Glomerular endothelial cell (primary cell): ENCODE measurements at regions not wholly inside any gene's neighbourhood (a gene's known extent, or its start where the extent isn't known, plus 50 kb on each side); places are given as distances from the start of the nearest gene placed in this dataset.

Experiments
- DNase-seq: peaks from one replicate; pipeline ENCODE4 v3.0.0-alpha.2; 2011; ENCODE audit warnings: low read depth, low spot score; ENCODE audit errors: extremely low read depth

- DNase-seq: no peak
Measured at GRCh38 chr21:35223480-35224156, 174.5 kb upstream of the RUNX1 start.

DNA sequence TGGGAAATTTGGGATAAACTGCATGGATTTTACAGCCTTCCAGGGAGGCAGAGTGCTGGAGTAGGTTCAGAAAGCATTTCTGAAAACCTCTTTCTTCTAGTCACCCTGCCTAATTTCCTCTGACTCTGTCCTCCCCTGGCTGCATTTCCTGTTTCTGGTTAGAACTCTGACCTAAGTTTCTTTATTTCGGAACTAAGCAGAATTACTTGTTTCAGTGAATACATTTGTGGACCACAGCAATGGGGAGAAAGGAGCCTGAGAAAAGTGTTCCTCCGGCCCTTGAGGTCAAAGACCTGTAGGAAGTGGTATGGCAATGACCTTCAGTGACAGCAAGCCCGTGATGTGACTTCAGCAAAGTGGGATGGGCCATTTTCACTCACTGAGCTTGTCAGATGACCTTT is 173.4 kb upstream of the RUNX1 start:
- DNase-seq: no peak

DNA sequence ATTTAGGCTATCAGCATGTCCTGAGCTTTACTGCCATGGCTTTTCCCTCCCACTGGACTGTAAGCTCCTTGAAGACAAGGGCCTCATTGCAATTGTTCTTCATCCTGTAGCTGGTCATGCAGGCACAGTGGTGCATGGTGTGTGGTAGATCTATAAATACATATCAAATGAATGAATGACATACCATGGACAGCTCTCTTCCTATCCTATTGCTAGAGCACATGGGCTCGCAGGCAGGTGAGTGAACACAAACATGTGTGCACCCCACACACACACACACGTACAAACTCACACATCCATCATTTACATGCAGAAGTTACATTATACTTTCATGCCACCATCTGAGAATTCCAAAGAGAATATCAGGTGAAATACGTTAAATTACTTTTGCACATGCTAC is 172.9 kb upstream of the RUNX1 start:
- no peak for DNase-seq

DNA sequence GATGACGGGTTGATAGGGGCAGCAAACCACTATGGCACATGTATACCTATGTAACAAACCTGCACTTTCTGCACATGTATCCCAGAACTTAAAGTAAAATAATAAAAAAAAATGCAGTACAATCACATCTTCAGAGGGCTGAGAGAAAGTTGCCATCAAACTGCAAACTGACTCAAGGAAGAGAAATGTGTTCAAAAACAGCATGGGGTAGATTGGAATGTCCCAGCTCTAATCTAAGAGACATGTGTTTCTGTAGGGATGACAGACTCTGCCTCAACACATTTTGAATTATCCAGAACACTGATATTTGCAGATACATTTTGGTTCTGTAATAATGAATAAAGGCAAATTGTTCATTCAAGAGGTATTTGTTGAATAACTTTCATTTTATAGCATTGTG is 171.2 kb upstream of the RUNX1 start:
- DNase-seq: no peak

DNA sequence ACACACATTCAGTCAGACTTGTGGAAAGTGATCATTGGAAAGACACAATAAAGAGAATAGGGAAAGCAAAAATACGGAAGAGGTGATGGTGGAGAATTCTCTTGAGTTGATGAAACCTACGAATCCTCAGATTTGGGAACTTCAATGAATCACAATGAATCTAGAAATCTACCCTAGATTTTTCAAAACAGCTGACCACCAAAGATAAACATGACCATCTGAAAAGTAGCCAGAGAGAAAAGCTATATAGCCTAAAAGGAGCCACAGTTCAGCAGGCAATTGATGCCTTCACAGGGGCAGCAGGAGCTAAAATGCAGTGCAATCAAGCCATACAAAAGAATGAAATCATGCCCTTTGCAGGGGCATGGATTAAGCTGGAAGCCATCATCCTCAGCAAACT is 170.6 kb upstream of the RUNX1 start:
- no peak for DNase-seq

DNA sequence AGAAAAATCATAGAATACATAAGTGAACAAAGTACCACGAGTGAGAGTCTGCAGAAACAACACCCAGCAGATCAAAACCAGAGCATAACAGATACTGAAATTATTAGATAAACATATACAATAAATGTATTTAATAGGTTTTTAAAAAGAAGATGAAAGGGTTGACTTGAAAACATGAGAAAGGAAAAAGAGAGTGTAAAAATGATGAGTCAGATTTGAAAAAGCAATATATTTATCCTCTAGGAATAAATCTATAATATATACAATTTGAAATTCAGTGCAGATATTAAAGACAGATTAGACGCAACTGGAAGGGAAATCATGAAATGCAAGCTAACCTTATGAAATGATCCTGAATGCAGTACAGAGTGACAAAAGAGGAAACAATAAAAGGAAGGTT is 170.2 kb upstream of the RUNX1 start:
- DNase-seq: no peak

GRCh38 chr21:35217504-35218060 is 168.5 kb upstream of the RUNX1 start:
- DNase-seq: no peak

DNA sequence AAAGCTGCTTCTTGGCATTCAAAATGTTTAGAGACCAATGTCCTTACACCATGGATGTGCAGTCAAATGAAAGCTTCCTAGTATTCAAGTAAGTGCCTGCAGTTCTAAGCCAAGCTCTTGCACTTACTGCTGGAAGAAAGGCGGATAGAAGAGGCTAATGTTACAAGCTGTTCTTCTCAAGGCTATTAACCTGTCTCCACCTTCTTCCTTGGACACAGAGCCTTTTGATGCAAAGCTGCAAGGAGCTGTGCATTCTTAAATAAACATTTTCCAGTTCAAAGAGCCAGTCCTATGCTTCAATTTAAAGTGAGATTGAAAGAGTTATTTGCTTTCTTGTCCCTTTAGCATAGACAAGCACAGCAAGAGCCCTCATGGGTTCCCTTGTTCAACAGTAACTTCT is 167.9 kb upstream of the RUNX1 start:
- DNase-seq: no peak

DNA sequence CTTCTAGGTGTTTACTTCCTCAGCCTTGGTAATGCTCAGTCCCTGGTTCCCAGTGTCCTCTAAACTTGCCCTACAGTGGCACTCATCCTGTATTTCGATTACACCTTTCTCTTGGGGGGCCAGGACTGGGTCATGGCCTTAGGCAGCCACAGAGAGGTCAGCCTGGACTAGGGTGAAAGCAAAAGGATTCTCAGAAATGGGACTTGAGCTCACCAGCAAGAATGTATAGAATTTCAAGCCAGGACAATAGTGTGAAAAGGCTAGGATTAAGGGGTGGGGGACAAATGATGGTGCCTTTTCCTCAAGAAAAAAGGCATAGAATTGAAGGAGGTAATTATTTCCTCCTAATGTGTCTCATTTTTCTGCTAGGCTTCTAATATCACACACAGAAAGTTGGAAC is 166.8 kb upstream of the RUNX1 start:
- no peak for DNase-seq

- no peak for DNase-seq
Measured at GRCh38 chr21:35212393-35213127, 163.5 kb upstream of the RUNX1 start.

GRCh38 chr21:35211782-35212181 is 162.7 kb upstream of the RUNX1 start:
- no peak for DNase-seq

DNA sequence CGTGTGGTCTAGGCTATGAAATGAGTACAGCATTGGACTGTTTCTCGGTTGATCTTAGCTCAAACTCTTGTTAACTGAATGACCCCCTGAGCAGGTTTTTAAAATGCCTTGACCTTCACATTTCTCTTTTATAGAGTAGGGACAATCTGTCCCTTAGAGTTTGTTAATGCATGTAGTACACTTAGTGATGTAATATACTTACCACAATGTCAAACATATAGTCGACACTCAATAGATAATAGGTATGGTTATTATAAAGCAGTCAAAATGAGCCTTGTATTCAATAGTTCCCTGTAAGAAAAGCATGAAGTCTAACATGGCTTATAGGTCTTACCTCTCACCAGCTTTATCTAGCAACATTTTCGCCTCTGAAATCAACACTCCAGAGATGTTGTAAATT is 161.0 kb upstream of the RUNX1 start:
- DNase-seq: no peak

DNA sequence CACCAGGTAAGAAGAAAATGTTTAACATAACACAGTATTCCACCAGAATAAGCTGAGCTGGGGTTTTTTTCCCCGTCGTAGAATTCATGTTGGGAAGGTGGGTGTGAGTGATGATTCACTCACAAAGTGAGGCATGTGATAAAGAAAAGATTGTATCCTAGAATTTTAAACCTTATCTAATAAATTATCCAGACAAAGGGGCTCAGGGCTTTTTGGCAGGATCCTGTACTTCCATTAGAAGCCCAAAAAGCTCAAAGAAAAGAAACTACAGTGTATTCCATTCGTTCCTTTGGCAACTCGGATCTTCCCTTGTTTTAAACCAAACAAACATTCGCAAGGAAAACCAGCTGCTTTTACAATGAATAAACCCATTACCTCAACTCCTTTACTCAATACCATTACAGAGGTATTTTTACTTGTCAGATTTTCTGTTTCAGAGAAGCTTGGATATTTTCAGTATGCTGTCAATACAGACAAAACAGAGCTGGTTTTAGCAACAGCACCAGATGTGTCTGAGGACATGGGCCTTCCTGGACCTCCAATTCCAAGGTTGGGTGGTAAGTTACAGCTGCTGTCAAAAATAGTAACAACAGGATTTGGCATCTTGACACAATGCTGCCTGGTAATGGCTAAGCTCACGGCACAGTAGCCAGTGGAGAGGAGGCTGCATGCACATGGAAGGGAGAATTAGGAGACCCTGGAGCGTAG is 159.9 kb upstream of the RUNX1 start:
- DNase-seq: no peak

DNA sequence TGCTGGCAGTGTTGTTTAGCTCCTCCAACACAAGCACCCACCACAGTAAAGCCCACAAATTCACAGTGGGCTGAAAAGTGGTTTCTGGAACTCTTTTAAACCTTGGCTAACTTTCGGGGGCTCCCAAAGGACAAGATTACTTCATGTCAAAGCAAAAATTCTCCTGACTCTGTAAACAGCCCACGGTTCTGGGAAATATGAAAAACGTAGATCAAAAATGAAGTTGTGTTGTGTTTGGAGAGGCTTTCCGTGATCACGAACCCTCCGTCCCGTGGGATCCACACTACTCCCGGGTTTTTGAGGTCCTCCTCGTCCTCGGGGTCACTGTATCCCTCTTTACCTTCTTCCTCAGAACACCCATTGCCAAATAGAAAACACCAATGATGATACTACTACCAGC is 159.0 kb upstream of the RUNX1 start:
- DNase-seq: no peak

GRCh38 chr21:35207322-35207721 is 158.2 kb upstream of the RUNX1 start:
- DNase-seq: no peak

DNA sequence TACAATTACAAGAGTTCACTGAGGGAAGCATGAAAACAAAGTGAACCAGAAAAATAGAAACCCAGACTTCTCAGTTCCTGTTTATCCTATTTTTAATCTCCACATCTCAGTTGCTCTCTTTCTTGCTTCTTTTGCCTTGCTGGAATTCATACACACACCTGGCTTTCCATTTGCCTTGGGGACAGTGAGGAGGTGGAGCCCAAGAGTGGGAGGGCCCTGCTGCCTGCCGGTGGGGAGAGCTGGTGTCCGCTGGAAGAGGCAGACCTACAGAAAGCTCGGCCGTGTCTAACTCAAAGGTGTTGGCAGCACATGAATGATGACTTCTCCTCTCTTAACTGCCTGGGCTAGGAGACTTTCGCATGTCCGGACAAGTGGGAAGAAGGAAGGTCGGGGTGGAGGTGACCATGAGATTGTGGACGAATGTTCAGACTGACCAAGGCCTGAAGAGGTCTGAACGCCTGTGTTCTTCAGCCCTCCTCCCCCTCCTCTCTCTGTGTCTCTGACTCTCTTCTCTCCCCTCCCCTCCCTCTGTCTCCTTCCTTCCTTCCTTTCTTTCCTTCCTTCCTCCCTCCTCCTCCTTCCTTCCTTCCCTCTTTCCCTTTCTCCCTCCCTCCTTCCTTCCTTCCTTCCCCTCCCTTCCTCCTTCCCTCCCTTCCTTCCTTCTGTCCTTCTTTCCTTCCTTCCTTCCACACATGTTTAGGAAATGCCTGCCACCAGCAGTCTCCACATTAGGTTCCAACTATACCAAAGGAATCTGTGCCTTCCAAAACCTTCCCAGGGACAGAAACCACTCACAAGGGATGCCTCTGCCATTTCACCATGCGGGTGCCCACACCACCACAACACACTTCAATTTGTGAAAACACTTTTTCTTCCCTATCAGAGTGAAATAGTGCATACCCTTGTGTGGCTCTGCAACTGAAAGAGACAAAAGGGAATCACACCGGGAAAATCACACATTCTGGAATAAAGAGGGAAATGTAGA is 157.3 kb upstream of the RUNX1 start:
- no peak for DNase-seq

DNA sequence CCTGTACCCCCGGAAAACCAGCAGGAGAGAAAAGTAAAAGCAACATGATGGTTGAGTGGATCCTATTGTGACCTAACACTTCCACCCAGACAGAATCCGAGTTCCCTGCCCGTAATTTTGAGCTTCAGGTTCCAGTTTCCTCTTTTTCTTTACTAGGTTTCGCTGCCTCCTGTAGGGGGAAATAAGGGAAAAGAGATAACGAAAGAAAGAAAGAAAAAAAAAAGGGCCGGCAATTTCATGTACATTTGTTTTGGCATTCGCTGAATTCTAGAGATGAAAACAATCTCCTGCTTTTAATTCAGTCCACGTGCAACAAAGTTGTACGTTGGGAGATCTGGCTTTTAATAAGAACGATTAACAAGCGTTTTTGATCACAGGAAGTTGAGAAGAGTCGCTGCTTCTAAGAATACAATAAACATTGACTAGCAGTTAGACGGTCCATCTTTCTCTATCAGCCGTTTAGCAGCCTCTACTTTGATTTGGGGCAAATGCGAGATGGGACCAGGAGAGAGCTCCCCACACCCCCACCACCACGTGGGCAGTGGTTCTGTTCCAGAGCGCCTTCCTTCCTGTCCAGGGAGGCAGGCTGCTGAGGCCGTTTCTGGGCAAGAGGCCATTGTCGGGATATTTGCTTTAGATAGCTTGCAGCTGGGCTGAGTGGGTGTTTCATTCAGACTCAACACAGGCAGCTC is 155.9 kb upstream of the RUNX1 start:
- peak; percentile 42 for DNase-seq

- no peak for DNase-seq
Measured at GRCh38 chr21:35204125-35204524, 155.0 kb upstream of the RUNX1 start.

GRCh38 chr21:35203093-35203977 is 154.2 kb upstream of the RUNX1 start:
- no peak for DNase-seq
